Activated CD4-positive, alpha-beta T cell treated with anti-CD3 and anti-CD28 coated beads, Interleukin-2, Interleukin-6, amounts not matched to agents 100 ng/mL and 50 ng/mL, durations not matched to agents 16 hours and 8 hours (primary cell): ENCODE measurements at regions not wholly inside any gene's neighbourhood (a gene's known extent, or its start where the extent isn't known, plus 50 kb on each side); places are given as distances from the start of the nearest gene placed in this dataset.

Source experiments
- DNase-seq: peaks from one replicate; pipeline ENCODE4 v3.0.0-alpha.2; 2020

DNA sequence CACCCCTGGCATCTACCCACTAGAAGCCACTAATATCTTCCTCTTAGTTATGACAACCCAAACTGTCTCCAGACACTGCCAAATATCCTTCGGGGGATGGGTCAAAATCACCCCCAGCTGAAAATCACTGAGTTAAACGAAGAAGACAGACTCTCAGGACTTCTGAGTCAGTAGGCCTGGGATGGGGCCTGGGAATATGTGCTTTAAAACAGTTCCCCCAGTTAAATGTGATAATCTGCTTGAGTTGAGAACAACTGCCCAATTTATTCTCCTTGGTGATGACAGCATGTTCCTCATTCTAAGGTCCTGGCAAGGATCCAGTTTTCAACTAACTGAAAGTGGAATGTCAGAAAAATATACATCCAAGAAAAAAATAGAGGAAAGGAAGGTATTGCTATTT, 52.4 kb downstream of the CBLL2 start:
- DNase-seq = no peak

DNA sequence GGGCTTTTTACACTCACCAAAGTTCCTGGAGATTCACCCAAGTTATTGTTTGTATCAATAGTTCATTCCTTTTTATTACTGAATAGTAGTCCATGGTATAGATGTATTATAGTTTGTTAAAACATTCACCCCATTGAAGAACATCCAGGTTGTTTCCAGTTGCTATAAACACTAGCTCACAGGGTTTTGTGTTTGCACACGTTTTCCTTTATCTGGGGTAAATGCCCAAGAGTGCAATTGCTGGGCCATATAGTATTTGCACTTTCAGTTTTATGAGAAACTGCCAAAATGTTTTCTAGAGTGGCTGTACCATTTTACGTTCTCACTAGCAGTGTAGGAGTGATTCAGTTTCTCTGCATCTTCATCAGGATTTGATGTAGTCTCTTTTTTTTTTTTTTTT, 57.1 kb downstream of the CBLL2 start:
- peak; percentile 1 for DNase-seq

DNA sequence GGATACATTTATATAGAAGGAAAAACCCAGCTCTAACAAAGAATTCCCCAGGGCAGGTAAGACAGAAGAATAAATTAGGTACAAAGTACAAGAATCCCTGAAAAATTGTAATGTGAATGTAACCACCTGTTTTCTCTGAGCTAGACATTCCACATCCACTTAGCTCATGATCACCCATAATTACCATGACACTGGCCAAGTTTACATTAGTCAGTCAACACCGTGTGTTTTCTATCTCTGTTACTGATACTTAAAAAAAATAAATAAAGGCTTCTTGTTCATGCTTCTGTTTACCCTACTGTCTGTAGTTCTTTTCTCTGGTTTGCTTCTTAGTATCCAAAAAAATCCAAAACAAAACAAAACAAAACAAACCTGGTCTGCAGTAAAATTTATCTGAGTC, 66.0 kb downstream of the CBLL2 start:
- DNase-seq = no peak

GRCh38 chrX:22339459-22339858, 66.7 kb downstream of the CBLL2 start:
- DNase-seq = no peak

- DNase-seq = no peak
Observed at GRCh38 chrX:22340022-22340616, 67.4 kb downstream of the CBLL2 start.

- no peak for DNase-seq
Observed at GRCh38 chrX:22343192-22343591, 70.5 kb downstream of the CBLL2 start.

GRCh38 chrX:22345884-22346283, 73.2 kb downstream of the CBLL2 start:
- DNase-seq = no peak

GRCh38 chrX:22347491-22347890, 74.8 kb downstream of the CBLL2 start:
- no peak for DNase-seq

DNA sequence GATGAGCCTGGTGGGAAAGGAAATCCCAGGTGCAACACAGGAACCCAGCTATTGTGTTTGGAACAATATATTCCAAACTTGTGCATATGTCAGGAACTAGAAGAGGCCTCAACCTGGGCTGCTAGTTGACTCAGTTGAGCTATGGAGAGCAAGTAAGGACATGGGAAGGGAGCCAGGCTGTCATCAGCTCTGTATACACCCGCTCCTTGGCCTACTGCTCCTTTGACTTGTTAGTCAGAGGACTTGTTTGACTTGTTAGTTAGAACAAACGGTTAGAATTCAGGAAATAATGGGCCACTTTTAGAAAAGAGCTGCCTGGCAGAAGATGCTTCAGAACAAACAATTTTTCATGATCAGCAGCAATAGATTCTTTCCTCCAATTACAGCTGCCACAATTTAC, 76.4 kb downstream of the CBLL2 start:
- DNase-seq = no peak

- no peak for DNase-seq
Observed at GRCh38 chrX:22351076-22351475, 78.4 kb downstream of the CBLL2 start.

- DNase-seq = no peak
Observed at GRCh38 chrX:22351966-22352365, 79.3 kb downstream of the CBLL2 start.

- no peak for DNase-seq
Observed at GRCh38 chrX:22357621-22358020, 84.9 kb downstream of the CBLL2 start.

- no peak for DNase-seq
Observed at GRCh38 chrX:22360129-22360528, 87.4 kb downstream of the CBLL2 start.

- DNase-seq = no peak
Observed at GRCh38 chrX:22365460-22365859, 92.7 kb downstream of the CBLL2 start.

GRCh38 chrX:22366166-22366702, 93.5 kb downstream of the CBLL2 start:
- no peak for DNase-seq

DNA sequence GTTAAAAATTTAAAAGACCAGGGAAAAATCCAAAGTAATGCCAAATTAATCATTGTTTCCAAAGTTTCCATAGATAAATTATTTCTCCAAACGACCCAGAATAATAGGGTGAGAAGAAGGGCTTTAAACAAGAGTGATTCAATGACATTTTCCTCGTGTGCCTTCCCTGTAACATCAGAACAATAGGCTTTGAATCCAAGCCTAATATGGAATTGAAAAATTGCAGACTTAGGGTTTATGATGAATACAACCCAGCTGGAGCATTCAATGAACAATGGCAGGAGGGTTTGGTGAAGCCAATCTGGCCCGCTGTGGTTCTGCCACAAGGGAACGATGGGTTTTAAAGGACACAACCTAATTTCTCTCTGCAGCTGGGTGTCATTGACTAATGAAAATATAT, 94.2 kb downstream of the CBLL2 start:
- DNase-seq = no peak

- DNase-seq = no peak
Observed at GRCh38 chrX:22373094-22373493, 100.4 kb downstream of the CBLL2 start.

GRCh38 chrX:22373766-22374165, 101.1 kb downstream of the CBLL2 start:
- DNase-seq = no peak

- DNase-seq = no peak
Observed at GRCh38 chrX:22376369-22376768, 103.7 kb downstream of the CBLL2 start.

- no peak for DNase-seq
Observed at GRCh38 chrX:22378296-22378695, 105.6 kb downstream of the CBLL2 start.

- DNase-seq = no peak
Observed at GRCh38 chrX:22383988-22384387, 111.3 kb downstream of the CBLL2 start.

- no peak for DNase-seq
Observed at GRCh38 chrX:22389556-22390179, 117.0 kb downstream of the CBLL2 start.

GRCh38 chrX:22392133-22392948, 119.6 kb downstream of the CBLL2 start:
- no peak for DNase-seq

- DNase-seq = no peak
Observed at GRCh38 chrX:22395372-22395771, 122.7 kb downstream of the CBLL2 start.
